ENCODE measurements at regions not wholly inside any gene's neighbourhood (a gene's known extent, or its start where the extent isn't known, plus 50 kb on each side); places are given as distances from the start of the nearest gene placed in this dataset.

GRCh38 chr18:39945076-39945475, 2010.0 kb upstream of the PIK3C3 start:
- 80 to 92% methylated on average over 1 to 2 of the region's 2 CpGs for WGBS, 2 experiments (ENCODE audit: insufficient coverage in 1 of 2, insufficient read length in 1 of 2)
- no peaks in the 10 kb centered on the region for H3K4me1 ChIP-seq (ENCODE audit: control insufficient read depth, insufficient read depth, low read length)
- no peak overlapping the region for H3K4me3 Mint-ChIP-seq
- no peaks in the 10 kb centered on the region for H3K9me3 ChIP-seq (ENCODE audit: control insufficient read depth, low read length)
- H3K9ac ChIP-seq (ENCODE audit: extremely low read depth, low read length, poor library complexity, severe bottlenecking): no peak overlapping the region
- no peak overlapping the region for H3K27ac Mint-ChIP-seq
- H3K36me3 Mint-ChIP-seq (ENCODE audit: low read depth): no peaks in the 10 kb centered on the region
- no peak overlapping the region for H3K27ac ChIP-seq (ENCODE audit: low read depth, low read length)
- no peaks in the 10 kb centered on the region for H3K36me3 ChIP-seq (ENCODE audit: control insufficient read depth, insufficient read depth, low read length)
- no peak overlapping the region for H3K4me3 ChIP-seq (ENCODE audit: low read length)
- no peaks in the 10 kb centered on the region for H3K9me3 Mint-ChIP-seq
- peaks cover 12% of the 10 kb centered on the region for H3K4me1 Mint-ChIP-seq
- no peak for TF ChIP-seq CTCF (conservative IDR thresholded peaks at IDR 0.05)
- no peaks in the 10 kb centered on the region for H3K27me3 ChIP-seq (ENCODE audit: control insufficient read depth, insufficient read depth, low read length, poor library complexity, severe bottlenecking)
- H3K27me3 Mint-ChIP-seq (ENCODE audit: insufficient read depth): no peaks in the 10 kb centered on the region
- DNase-seq: no peak

- 92 to 100% methylated on average over 2 of the region's 2 CpGs for WGBS, 2 experiments (ENCODE audit: insufficient coverage in 1 of 2, insufficient read length in 1 of 2)
- TF ChIP-seq CTCF (conservative IDR thresholded peaks at IDR 0.05): no peak
- H3K4me1 Mint-ChIP-seq: peaks cover 4% of the 10 kb centered on the region
These were observed 2012.3 kb upstream of the PIK3C3 start for GRCh38 chr18:39942702-39943101.

GRCh38 chr18:39938676-39939608, 2016.1 kb upstream of the PIK3C3 start:
- no peaks in the 10 kb centered on the region for H3K27me3 ChIP-seq (ENCODE audit: control insufficient read depth, insufficient read depth, low read length, poor library complexity, severe bottlenecking)
- no peak overlapping the region for H3K9ac ChIP-seq (ENCODE audit: extremely low read depth, low read length, poor library complexity, severe bottlenecking)
- H3K27ac ChIP-seq (ENCODE audit: low read depth, low read length): no peak overlapping the region
- H3K4me3 Mint-ChIP-seq: no peak overlapping the region
- no peak for DNase-seq
- no peaks in the 10 kb centered on the region for H3K36me3 ChIP-seq (ENCODE audit: control insufficient read depth, insufficient read depth, low read length)
- no peaks in the 10 kb centered on the region for H3K4me1 ChIP-seq (ENCODE audit: control insufficient read depth, insufficient read depth, low read length)
- no peak overlapping the region for H3K4me3 ChIP-seq (ENCODE audit: low read length)
- no peak overlapping the region for H3K27ac Mint-ChIP-seq
- H3K36me3 Mint-ChIP-seq (ENCODE audit: low read depth): no peaks in the 10 kb centered on the region
- H3K9me3 Mint-ChIP-seq: no peaks in the 10 kb centered on the region
- 96 to 100% methylated on average over 3 to 4 of the region's 4 CpGs for WGBS, 2 experiments (ENCODE audit: insufficient coverage in 1 of 2, insufficient read length in 1 of 2)
- H3K27me3 Mint-ChIP-seq (ENCODE audit: insufficient read depth): no peaks in the 10 kb centered on the region
- no peak for TF ChIP-seq CTCF (conservative IDR thresholded peaks at IDR 0.05)
- H3K9me3 ChIP-seq (ENCODE audit: control insufficient read depth, low read length): no peaks in the 10 kb centered on the region
- no peaks in the 10 kb centered on the region for H3K4me1 Mint-ChIP-seq

More at GRCh38 chr18:39942702-39943101, 2012.3 kb upstream of the PIK3C3 start:
- Mint-ChIP-seq H3K27me3 (ENCODE audit: insufficient read depth) (no peaks in the 10 kb centered on the region), H3K36me3 (ENCODE audit: low read depth) (no peaks in the 10 kb centered on the region), H3K9me3 (no peaks in the 10 kb centered on the region), H3K4me3 (no peak overlapping the region), H3K27ac (no peak overlapping the region)
- Histone ChIP-seq H3K36me3 (ENCODE audit: control insufficient read depth, insufficient read depth, low read length) (no peaks in the 10 kb centered on the region), H3K9me3 (ENCODE audit: control insufficient read depth, low read length) (no peaks in the 10 kb centered on the region), H3K4me1 (ENCODE audit: control insufficient read depth, insufficient read depth, low read length) (no peaks in the 10 kb centered on the region), H3K27me3 (ENCODE audit: control insufficient read depth, insufficient read depth, low read length, poor library complexity, severe bottlenecking) (no peaks in the 10 kb centered on the region), H3K9ac (ENCODE audit: extremely low read depth, low read length, poor library complexity, severe bottlenecking) (no peak overlapping the region), H3K4me3 (ENCODE audit: low read length) (no peak overlapping the region), H3K27ac (ENCODE audit: low read depth, low read length) (no peak overlapping the region)
- no peak for DNase-seq

Measured in endodermal cell (in vitro differentiated cells).